BJ (cell line): ENCODE measurements at regions not wholly inside any gene's neighbourhood (a gene's known extent, or its start where the extent isn't known, plus 50 kb on each side); places are given as distances from the start of the nearest gene placed in this dataset.

ENCODE experiments used
- CTCF ChIA-PET: fragments of 350-600 bp; formaldehyde crosslinking; extraction: SDS; loops from one replicate; lab custom pipeline; 2021; ENCODE audit warnings: antibody characterized with exemption, inconsistent platforms; lab: Yijun Ruan, JAX
- POLR2A ChIA-PET: fragments of 300-600 bp; sonication (Branson Sonifier 250); formaldehyde crosslinking; extraction: SDS; loops from one replicate; lab custom pipeline; 2021; ENCODE audit warnings: antibody characterized with exemption; lab: Charles Lee
- DNase-seq: peaks from one replicate; pipeline ENCODE4 v3.0.0-alpha.2; 2011; ENCODE audit warnings: low read depth
- H3K27me3 ChIP-seq: 2 replicates; pipeline ENCODE4 v1.6.0; 2011; ENCODE audit warnings: low read length; ENCODE audit not compliant: control insufficient read depth, insufficient read depth
- H3K36me3 ChIP-seq: 2 replicates; pipeline ENCODE4 v1.5.1; 2011; ENCODE audit warnings: low read length; ENCODE audit not compliant: control insufficient read depth, insufficient read depth
- H3K4me3 ChIP-seq: 2 replicates; pipeline ENCODE4 v1.5.1; 2011; ENCODE audit warnings: low read depth, mild to moderate bottlenecking, control low read depth, low read length
- TF ChIP-seq, protein P1 (sequence below): IDR thresholded peaks from 2 replicates; pipeline ENCODE4 v1.5.1; 2011; ENCODE audit warnings: low read depth, mild to moderate bottlenecking, control low read depth, inconsistent platforms, low read length, moderate library complexity; ENCODE audit not compliant: insufficient read depth

DNA sequence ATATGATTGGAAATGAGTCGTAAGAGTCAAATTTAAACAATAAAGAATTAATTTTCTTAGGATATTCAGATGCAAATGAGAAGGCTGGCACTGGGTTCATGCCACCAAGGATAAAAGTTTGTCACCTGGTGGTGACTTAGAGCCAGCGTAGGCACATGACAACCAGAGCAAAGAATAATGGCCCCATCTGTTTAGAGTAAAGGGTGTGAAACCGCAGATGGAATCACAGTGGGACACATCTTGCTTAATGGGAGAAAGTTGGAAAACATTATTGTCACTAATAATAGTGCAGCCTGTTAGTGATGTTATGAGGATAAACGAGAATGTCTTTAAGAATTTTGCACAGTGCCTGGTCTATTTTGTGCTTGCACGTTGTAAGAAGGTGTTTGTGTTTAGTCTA, 727.8 kb downstream of the QKI start:
- Histone ChIP-seq H3K36me3 (no peaks in the 10 kb centered on the region), H3K27me3 (no peaks in the 10 kb centered on the region), H3K4me3 (no peak overlapping the region)
- DNase-seq, result no peak
- TF ChIP-seq, protein P1, sequence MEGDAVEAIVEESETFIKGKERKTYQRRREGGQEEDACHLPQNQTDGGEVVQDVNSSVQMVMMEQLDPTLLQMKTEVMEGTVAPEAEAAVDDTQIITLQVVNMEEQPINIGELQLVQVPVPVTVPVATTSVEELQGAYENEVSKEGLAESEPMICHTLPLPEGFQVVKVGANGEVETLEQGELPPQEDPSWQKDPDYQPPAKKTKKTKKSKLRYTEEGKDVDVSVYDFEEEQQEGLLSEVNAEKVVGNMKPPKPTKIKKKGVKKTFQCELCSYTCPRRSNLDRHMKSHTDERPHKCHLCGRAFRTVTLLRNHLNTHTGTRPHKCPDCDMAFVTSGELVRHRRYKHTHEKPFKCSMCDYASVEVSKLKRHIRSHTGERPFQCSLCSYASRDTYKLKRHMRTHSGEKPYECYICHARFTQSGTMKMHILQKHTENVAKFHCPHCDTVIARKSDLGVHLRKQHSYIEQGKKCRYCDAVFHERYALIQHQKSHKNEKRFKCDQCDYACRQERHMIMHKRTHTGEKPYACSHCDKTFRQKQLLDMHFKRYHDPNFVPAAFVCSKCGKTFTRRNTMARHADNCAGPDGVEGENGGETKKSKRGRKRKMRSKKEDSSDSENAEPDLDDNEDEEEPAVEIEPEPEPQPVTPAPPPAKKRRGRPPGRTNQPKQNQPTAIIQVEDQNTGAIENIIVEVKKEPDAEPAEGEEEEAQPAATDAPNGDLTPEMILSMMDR, result no peak
- POLR2A ChIA-PET, result no interaction called here
- CTCF ChIA-PET, result no interaction called here

DNA sequence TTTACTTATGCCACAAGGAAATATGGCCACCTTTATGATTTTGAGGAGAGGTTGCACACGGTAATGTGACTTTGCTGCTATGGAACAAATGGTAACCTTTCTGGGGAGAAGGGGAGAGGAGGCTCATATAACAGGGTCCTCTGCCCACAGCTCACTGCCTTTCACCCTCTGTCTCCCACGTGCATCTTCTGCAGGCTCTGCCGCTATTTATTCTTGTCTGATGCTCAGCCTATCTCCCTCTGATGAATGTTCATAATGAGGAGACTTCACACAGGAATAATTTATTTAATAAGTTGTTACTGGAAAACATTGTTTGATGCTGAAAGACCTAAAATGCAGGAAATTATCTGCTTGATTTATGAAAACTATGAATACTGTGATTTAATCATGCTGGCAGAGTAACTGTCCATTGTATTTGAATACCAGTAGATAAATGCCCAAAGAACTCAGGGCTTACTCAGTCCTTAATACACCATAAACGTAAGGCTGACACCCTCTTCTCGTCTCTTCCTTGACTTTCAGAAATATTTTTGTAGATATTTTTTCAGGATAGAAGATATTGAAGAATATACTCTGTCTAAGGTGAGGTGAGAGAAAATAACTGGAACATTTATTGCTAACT, 721.1 kb downstream of the QKI start:
- DNase-seq, result no peak
- TF ChIP-seq, protein P1, result no peak
- CTCF ChIA-PET, result no interaction called here
- Histone ChIP-seq H3K36me3 (no peaks in the 10 kb centered on the region), H3K4me3 (no peak overlapping the region), H3K27me3 (no peaks in the 10 kb centered on the region)
- POLR2A ChIA-PET, result no interaction called here

DNA sequence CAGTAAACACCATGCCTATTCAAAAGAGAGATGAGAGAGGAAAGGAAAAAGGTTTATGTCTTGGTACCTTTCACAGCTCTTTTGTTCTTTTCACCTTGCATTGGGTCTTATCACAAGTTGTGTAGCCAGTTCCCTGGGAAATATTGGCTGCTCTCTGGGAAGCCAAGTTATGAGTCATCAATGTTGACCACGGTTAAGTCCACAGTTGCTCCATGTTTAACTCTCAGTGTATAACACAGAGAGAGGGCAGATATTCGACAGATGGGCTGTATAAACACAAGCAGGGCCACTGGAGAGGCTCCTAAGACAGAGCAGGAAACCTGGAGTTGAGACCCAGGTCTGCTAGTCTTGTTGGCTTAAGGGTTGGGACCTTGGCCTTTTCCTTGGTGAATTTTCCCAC, 718.6 kb downstream of the QKI start:
- ChIA-PET CTCF (no interaction called here), POLR2A (no interaction called here)
- Histone ChIP-seq H3K4me3 (no peak overlapping the region), H3K27me3 (no peaks in the 10 kb centered on the region), H3K36me3 (no peaks in the 10 kb centered on the region)
- TF ChIP-seq, protein P1, result no peak
- no peak for DNase-seq

DNA sequence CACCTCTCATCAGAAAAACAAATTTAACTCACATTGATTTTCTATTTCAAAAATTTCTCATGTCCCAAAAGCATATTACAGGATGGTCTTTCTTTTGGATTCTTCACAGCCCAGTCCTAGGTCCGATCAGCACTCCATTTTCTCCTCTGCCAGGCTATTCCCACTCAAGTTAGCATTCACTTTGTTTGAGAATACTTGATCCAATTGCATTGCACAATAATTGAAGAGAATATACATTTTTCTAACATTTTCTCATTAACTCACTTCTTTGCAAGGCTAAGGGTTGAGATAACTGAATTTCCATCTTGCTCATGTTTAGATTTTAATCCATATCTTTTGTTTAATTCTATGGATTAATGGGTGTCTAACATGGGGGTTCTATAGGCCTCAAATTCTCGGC, 716.1 kb downstream of the QKI start:
- Histone ChIP-seq H3K27me3 (no peaks in the 10 kb centered on the region), H3K36me3 (no peaks in the 10 kb centered on the region), H3K4me3 (no peak overlapping the region)
- ChIA-PET CTCF (no interaction called here), POLR2A (no interaction called here)
- DNase-seq, result no peak
- TF ChIP-seq, protein P1, result no peak

DNA sequence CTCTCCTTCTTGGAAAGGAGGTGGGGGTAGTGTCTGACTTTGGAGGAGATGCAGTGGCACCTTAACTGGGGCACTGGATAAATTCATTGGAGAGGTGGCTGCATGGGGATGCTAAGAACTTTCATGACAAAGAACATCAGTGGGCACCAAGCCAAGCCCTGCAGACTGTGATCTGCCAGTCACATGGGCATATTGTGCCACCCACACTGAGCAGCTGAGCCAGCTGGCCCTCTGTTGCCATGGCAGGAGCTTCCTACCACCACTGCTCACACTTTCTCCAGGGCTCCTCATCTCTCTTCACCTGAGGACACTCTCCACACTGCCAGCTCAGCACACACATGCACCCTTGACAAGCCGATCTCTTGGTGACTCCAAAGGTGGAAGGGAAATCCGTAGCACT, 715.6 kb downstream of the QKI start:
- no peaks in the 10 kb centered on the region for H3K36me3 ChIP-seq
- POLR2A ChIA-PET, result no interaction called here
- CTCF ChIA-PET, result no interaction called here
- no peak for DNase-seq
- TF ChIP-seq, protein P1, result no peak
- no peaks in the 10 kb centered on the region for H3K27me3 ChIP-seq
- no peak overlapping the region for H3K4me3 ChIP-seq
